ENCODE measurements at regions not wholly inside any gene's neighbourhood (a gene's known extent, or its start where the extent isn't known, plus 50 kb on each side); places are given as distances from the start of the nearest gene placed in this dataset.

- TF ChIP-seq ZNF660 (tag by site-specific recombination; IDR thresholded peaks at IDR 0.05) (no peak), PRDM10 (tag by site-specific recombination; IDR thresholded peaks at IDR 0.05) (no peak)
These were observed 442.9 kb upstream of the HNRNPA3 start for GRCh38 chr2:176769499-176770370.
